CD4-positive, alpha-beta T cell treated with Interleukin-2 at 100 ng/mL for 4 hours (primary cell): ENCODE measurements at regions not wholly inside any gene's neighbourhood (a gene's known extent, or its start where the extent isn't known, plus 50 kb on each side); places are given as distances from the start of the nearest gene placed in this dataset.
"Not testable (repeated sequence)": the region's sequence is repeated elsewhere in the genome, so short reads cannot be mapped to it uniquely, and the experiment has no call there.

Experiments used
- DNase-seq: peaks from one replicate; pipeline ENCODE4 v3.0.0-alpha.2; 2020; ENCODE audit warnings: low spot score

- no peak for DNase-seq
These were observed 261.1 kb upstream of the IL12A start for GRCh38 chr3:159727506-159727905.

- no peak for DNase-seq
These were observed 257.4 kb upstream of the IL12A start for GRCh38 chr3:159731254-159731653.

- DNase-seq, result no peak
These were observed 256.2 kb upstream of the IL12A start for GRCh38 chr3:159732172-159733111.

GRCh38 chr3:159733194-159733860 is 255.3 kb upstream of the IL12A start:
- no peak for DNase-seq

GRCh38 chr3:159734681-159735080 is 254.0 kb upstream of the IL12A start:
- no peak for DNase-seq

DNA sequence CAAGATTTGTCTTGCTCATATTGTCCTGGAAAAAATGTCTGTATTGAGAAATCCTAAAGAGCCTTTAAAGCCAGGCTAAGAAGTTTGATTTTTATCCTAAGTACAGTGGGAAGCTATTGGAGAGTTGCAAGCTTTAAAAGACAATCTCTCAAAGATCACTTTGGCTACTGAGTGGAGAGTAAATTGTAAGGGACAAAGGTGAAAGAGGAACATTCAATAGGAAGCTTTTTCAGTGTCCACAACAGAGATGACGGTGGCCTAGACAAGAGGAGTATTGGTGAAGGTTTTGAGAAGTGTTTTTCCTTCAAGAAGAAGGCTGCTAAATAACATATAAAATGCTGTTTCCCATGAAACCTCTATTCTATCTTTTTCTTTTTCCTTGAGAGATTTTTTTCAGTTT is 249.5 kb upstream of the IL12A start:
- no peak for DNase-seq

DNA sequence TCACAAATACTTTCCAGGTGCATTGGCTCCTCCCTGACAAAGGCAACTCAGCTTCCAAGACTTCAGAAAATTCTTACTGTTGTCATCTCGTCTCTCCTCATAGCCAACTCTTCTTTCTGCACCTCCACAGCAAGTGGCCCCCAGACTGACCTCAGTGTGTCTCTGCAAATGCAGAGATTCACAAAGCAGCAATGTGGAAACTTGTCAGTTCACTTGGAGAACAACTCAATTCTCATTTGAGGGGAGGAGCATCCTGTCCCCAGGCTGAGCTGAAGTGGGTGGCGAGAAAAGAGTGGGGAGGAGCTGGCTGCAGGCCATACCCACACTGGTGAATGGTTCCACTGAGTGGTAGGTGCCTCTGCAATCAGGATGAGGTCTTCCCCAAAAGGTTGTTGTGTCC is 248.7 kb upstream of the IL12A start:
- no peak for DNase-seq

DNA sequence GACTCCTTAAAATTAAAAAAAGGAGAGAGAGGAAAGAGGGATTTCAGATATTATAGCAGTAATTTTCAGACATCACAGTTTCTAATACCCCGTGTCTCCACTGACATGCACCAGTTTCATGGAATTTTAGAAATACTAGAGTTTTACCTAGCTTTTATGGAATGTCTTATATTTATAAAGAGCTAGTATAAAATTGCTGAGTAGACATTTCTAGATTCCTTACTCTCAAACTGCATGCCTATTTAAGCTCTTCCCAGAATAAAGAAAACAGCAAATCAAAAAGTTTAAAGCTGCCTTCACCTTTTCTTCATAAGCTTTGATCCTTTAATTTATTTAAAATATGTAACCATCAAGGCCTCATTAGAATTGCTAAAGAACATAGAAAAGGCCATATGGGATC is 247.4 kb upstream of the IL12A start:
- no peak for DNase-seq

GRCh38 chr3:159748425-159748824 is 240.2 kb upstream of the IL12A start:
- no peak for DNase-seq

DNA sequence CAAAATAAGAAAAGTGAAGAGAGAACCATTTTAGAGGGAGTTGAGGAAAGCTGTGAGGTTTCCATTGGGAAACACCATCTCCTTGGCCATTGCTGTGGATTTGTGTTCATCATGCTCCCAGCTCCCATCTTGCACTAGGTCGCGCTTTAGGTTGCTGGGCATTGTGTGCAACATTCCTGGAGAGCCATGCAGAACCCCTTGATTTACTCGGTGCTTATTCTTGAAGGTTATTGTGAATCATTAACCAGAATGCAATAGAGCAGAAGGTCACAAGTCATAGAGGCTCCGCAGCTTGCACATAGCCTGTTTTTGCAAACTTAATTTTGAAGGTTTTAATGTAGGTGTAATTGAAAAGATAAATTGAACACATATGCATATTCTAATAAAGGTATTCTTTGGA is 239.2 kb upstream of the IL12A start:
- no peak for DNase-seq

GRCh38 chr3:159751146-159751545 is 237.5 kb upstream of the IL12A start:
- DNase-seq, result no peak

GRCh38 chr3:159751752-159752151 is 236.9 kb upstream of the IL12A start:
- DNase-seq, result no peak

DNA sequence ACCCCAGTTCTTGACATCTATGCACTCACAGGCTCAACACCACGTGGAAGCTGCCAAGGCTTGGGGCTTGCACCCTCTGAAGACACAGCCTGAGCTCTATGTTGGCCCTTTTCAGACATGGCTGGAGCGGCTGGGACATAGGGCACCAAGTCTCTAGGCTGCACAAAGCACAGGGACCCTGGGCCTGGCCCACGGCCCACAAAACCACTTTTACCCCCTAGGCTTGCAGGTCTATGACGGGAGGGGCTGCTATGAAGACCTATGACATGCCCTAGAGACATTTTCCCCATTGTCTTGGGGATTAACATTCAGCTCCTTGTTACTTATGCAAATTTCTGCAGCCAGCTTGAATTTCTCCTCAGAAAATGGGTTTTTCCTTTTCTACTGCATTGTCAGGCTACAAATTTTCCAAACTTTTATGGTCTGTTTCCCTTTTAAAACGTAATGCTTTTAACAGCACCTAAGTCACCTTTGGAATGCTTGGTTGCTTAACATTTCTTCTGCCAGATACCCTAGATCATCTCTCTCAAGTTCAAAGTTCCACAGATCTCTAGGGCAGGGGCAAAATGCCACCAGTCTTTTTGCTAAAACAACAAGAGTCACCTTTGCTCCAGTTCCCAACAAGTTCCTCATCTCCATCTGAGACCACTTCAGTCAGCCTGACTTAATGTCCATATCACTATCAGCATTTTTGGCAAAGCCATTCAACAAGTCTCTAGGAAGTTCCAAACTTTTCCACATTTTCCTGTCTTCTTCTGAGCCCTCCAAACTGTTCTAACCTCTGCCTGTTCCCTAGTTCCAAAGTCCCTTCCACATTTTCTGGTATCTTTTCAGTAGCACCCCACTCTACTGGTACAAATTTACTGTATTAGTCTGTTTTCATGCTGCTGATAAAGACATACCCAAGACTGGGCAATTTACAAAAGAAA is 232.1 kb upstream of the IL12A start:
- not testable (repeated sequence) for DNase-seq

GRCh38 chr3:159757341-159758060 is 231.1 kb upstream of the IL12A start:
- no peak for DNase-seq

DNA sequence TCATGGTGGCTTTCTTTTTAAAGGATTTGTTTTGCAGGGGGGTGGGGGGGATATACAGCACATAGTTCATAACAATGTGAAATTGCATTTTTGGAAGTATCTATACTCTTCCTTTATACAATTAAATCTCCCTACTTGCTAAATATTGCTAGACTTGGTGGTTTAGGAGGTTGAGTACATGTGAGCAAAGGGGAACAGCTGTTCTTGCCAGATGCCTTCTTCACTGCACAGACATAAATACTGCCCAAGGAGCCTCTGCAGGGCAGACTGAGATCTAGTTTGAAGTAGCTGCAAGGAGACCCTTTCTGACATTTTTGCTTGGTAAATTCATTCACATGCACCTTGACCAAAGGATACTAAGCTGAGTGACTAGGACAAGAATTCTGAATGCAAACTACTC is 228.6 kb upstream of the IL12A start:
- DNase-seq, result no peak

GRCh38 chr3:159761369-159761768 is 227.3 kb upstream of the IL12A start:
- DNase-seq, result no peak

- no peak for DNase-seq
These were observed 226.6 kb upstream of the IL12A start for GRCh38 chr3:159761848-159762635.

GRCh38 chr3:159763011-159763601 is 225.5 kb upstream of the IL12A start:
- no peak for DNase-seq

DNA sequence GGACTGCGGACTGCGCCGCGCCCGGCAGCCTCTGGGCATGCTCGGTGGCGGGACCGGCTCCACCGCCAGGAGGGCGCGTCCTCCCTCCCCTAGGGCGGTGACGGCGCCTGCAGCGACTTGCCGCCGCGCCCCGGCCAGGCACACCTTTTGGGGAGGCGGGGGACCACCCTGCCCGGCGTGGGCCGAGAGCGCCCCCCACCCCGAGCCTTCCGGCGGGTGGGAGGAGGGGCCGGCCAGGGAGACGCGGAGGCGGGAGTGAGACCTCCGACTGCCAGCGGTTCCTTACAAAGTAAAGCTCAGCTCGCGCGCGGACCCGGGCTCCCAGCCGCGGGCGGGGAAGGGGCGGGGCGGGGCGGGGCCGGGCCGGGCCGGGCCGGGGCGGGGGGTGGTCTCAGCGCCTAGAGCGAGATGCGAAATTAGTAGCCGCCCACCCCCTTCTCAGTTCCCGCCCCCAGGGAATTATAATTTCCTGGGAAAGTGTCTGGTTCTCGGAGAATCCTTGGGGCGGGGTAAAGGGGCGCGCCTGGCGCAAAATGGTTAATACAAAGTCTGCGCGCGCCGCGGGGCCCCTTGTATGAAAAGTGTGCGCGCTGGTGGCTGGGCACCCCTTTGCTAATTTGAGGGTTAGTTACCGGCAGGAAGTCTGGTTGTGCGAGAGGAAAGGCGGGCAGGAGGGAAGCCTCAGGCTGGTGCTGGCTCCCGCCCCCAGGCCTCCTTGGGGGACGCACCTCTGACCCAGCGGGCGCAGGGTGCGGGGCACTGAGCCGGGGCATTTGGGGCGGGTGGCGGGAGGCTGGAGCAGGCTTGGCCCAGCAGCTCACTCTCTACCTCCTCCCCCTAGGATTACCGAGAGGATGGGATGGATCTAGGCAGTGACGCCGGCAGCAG is 224.8 kb upstream of the IL12A start:
- DNase-seq, result no peak
